HEK293T (cell line): ENCODE measurements at regions not wholly inside any gene's neighbourhood (a gene's known extent, or its start where the extent isn't known, plus 50 kb on each side); places are given as distances from the start of the nearest gene placed in this dataset.

ENCODE experiments used
- BHLHE40 ChIP-seq: fragments of 450-650 bp; IDR thresholded peaks from 2 replicates; pipeline ENCODE4 v1.6.1; 2016; ENCODE audit warnings: mild to moderate bottlenecking, moderate library complexity, borderline replicate concordance
- CTBP1 ChIP-seq: fragments of 450-650 bp; IDR thresholded peaks from 2 replicates; pipeline ENCODE4 v1.6.1; 2016; ENCODE audit warnings: borderline replicate concordance
- SP1 ChIP-seq: fragments of 450-650 bp; IDR thresholded peaks from 2 replicates; pipeline ENCODE4 v1.6.1; 2017

GRCh38 chrX:39820938-39821708 lies 276.6 kb downstream of the BCOR start:
- no peak for TF ChIP-seq CTBP1
- TF ChIP-seq BHLHE40, result no peak
- no peak for TF ChIP-seq SP1
